GM19239 (cell line): ENCODE measurements at regions not wholly inside any gene's neighbourhood (a gene's known extent, or its start where the extent isn't known, plus 50 kb on each side); places are given as distances from the start of the nearest gene placed in this dataset.
"Not testable (repeated sequence)": the region's sequence is repeated elsewhere in the genome, so short reads cannot be mapped to it uniquely, and the experiment has no call there.

Experiments
- DNase-seq: peaks from one replicate; pipeline ENCODE4 v3.0.0; 2011; ENCODE audit warnings: low spot score; ENCODE audit not compliant: insufficient read length
- FAIRE-seq: peaks from 2 replicates; lab custom pipeline; 2011; peaks lifted over from hg19 to GRCh38; lab: Jason Lieb, UNC

- DNase-seq, result no peak
- FAIRE-seq, result no peak
Measured at GRCh38 chrX:40530509-40530908, 50.3 kb upstream of the ATP6AP2 start.

GRCh38 chrX:40527543-40527942, 53.2 kb upstream of the ATP6AP2 start:
- DNase-seq (no peak), FAIRE-seq (no peak)

- FAIRE-seq, result no peak
- DNase-seq, result no peak
Measured at GRCh38 chrX:40526412-40526811, 54.4 kb upstream of the ATP6AP2 start.

DNA sequence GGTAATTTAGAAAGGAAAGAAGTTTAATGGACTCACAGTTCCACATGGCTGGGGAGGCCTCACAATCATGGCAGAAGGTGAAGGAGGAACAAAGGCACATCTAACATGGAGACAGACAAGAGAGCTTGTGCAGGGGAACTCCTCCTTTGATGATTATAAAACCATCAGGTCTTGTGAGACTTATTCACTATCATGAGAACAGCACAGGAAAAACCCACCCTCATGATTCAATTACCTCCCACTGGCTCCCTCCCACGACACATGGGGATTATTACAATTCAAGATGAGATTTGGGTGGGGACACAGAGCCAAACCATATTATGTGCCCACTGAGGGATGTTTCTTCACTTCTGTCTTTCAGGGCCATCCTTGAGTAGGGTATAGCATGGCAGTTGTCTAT, 54.9 kb upstream of the ATP6AP2 start:
- not testable (repeated sequence) for FAIRE-seq

GRCh38 chrX:40524423-40524822, 56.3 kb upstream of the ATP6AP2 start:
- FAIRE-seq (no peak), DNase-seq (no peak)

More for the DNA sequence above, 54.9 kb upstream of the ATP6AP2 start:
- DNase-seq, result not testable (repeated sequence)

- FAIRE-seq (no peak), DNase-seq (no peak)
Measured at GRCh38 chrX:40523852-40524251, 56.9 kb upstream of the ATP6AP2 start.

GRCh38 chrX:40521868-40522450, 58.8 kb upstream of the ATP6AP2 start:
- FAIRE-seq, result no peak
- no peak for DNase-seq

GRCh38 chrX:40514376-40514775, 66.4 kb upstream of the ATP6AP2 start:
- DNase-seq, result no peak
- no peak for FAIRE-seq

DNA sequence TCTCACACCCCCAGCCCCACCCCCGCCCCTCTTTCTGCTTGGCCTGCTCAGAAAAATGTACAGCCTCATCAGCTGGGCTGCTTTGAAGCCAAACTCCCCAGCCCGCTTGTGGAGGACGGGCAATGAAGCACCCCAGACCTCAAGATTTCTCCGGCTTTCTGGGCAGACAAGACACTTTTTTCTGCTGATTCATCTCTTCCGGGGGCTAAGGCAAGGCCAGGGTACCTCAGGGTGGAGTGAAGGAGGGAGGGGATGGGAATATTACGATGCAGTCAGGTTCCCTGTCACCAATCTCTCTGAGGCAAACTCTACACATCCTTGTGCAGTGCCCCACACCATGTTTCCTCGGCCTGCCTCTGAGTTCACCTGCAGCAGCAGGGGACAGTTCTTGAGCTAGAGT, 66.9 kb upstream of the ATP6AP2 start:
- DNase-seq (no peak), FAIRE-seq (no peak)

GRCh38 chrX:40513012-40513411, 67.8 kb upstream of the ATP6AP2 start:
- FAIRE-seq (no peak), DNase-seq (no peak)

DNA sequence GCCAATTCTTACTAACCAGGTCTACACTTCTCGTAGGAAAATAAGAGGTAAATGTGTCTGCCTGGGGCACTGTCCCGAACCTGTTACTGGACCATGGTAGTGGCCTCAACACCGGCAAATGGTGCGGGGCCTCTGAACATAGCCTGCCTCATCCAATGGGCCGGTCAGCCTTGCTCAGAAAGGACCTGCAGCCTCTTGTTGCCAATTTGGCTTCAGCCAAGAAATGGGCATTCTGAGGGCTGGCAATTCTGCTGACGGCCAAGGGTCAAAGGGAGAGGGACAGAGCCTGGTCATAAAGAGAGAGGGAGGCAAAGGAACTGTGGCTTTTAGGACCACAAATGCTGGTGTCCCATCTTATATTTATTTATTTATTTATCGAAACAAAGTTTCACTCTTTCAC, 69.5 kb upstream of the ATP6AP2 start:
- DNase-seq, result no peak
- no peak for FAIRE-seq

- no peak for DNase-seq
- no peak for FAIRE-seq
Measured at GRCh38 chrX:40508560-40508959, 72.2 kb upstream of the ATP6AP2 start.

DNA sequence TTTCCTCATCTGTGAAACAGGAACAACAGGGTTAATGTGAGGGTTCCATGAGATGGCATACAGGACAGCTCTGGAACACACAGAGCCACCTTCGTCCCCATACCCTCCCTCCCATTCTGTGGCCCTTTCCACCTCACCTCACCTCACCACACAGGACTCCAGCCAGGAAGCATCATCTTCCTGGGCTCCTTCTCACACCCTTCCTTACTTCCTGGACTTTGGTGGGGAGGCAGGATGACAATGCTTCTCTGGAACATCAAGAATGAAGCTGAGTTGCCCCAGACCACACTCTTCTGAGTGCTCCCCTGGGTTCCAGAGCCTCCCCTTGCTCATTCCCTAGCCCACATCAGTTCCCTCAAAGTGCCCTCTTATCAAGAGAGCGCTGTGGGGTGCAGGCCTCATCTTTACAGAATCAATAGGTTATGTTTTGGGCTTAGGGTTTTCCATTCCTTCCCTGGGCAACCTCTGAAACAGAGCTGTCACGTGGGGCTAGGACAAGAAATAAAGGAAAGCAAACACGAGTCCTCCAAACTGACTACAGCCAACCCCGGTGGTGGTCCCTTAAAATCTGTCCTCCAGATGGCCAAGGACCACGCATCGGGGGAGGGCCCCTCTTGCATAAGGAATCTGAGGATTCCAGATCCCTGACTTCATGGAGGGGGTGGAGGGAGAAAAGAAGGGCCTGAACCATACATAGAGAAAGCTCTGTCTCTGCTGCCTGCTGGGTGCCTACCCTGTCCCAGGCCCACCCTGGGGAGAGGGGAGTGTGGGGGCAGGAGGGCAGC, 74.4 kb upstream of the ATP6AP2 start:
- FAIRE-seq (no peak), DNase-seq (no peak)

GRCh38 chrX:40504801-40505605, 75.8 kb upstream of the ATP6AP2 start:
- FAIRE-seq (no peak), DNase-seq (no peak)

GRCh38 chrX:40503094-40503493, 77.7 kb upstream of the ATP6AP2 start:
- DNase-seq (no peak), FAIRE-seq (no peak)

- no peak for DNase-seq
- no peak for FAIRE-seq
Measured at GRCh38 chrX:40502688-40503087, 78.1 kb upstream of the ATP6AP2 start.

DNA sequence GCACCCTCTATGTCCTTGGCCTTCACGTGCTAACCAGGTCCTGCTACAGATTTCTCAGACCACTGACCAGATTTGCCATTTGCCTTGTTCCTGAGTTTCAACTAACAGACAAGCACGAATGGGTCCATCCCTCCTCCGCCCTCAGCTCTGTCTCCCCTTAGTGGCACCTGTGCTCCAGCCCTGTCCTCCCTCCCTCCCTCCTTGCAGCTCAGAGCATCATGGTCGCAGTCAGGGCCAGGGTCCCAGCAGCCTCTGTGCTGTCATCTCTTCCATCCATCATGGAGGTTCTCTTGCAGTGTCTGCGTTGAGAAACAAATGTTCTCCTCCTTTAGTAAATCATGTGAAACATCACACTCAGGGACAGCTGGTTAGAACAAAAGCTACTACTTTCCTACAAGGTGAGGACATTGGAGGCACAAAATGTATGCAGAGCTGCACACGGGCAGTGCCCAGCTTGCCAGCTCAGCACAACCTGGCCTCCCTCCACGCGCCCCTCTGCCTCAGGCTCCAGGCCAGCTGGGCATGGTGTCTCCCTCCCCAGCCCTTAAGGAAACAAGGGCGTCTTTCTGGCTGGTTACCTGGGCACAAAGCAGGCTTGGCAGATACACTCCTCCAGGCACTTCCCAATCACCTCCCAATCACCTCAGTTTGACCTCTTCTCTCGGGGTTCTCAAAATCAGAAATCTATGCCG, 79.5 kb upstream of the ATP6AP2 start:
- DNase-seq (no peak), FAIRE-seq (no peak)

- FAIRE-seq, result no peak
- no peak for DNase-seq
Measured at GRCh38 chrX:40496728-40497127, 84.0 kb upstream of the ATP6AP2 start.

DNA sequence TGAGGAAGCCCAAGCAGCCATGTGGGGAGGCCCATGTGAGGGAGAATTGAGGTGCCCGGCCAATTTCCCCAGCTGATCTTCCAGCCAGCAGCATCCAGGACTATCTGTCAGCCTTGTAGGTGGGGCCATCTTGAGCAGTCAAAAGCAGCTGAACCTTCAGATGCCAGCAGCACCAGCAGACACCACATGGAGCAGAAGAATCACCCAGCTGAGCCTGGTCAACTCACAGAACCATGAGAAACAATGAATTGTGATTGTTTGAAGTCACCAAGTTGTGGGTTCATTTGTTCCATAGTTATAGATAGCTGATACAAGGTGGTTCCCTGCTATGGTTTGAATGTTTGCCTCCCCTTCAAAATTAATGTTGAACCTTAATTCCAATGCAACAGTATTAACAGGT, 85.1 kb upstream of the ATP6AP2 start:
- FAIRE-seq, result peak; percentile 11
- no peak for DNase-seq

DNA sequence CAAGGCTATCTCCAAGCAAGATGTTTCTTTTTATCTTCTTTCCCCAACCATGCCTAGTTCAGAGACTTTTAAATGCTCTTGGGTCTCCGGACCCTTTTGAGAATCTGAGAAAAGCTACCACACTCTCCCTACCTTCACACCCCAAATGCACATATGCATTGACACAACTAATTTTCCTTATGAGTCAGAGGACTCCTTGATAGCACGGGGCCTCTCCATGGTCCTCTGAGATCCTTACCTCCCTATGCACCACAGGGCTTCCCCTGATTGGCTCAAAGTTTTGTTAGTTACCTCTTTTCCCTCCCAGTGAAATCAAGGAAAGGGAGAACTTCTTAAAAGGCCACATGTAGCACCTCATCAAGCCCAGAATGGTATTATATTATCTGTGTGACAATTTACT, 86.8 kb upstream of the ATP6AP2 start:
- FAIRE-seq, result no peak
- no peak for DNase-seq

DNA sequence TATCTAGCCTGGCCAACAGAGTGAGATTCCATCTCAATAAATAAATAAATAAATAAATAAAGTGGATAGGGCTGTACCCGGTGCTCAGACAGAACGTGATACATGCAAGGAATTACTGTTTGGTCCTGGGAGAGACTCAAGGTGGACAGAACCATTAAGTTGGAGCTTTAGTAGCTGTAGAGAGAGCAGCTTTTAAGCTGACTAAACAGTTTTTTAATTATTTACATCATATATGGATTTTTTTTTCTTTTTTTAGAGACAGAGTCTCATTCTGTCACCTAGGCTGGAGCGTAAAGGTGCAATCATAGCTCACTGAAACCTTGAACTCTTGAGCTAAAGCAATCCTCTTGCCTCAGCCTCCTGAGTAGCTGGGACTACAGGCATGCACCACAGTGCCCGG, 92.5 kb upstream of the ATP6AP2 start:
- no peak for DNase-seq
- no peak for FAIRE-seq
